AG04449 (cell line): ENCODE measurements at regions not wholly inside any gene's neighbourhood (a gene's known extent, or its start where the extent isn't known, plus 50 kb on each side); places are given as distances from the start of the nearest gene placed in this dataset.

ENCODE experiments used
- CTCF ChIA-PET: fragments of 350-600 bp; formaldehyde crosslinking; extraction: SDS; loops from one replicate; lab custom pipeline; 2021; ENCODE audit warnings: antibody characterized with exemption; lab: Yijun Ruan, JAX
- POLR2A ChIA-PET: fragments of 400-600, 350-600 bp; formaldehyde crosslinking; extraction: SDS; loops from one replicate; lab custom pipeline; 2020; ENCODE audit warnings: antibody characterized with exemption, inconsistent platforms; lab: Yijun Ruan, JAX
- DNase-seq: peaks from one replicate; pipeline ENCODE4 v3.0.0-alpha.2; 2010; ENCODE audit warnings: low read depth, low spot score
- H3K4me3 ChIP-seq: 2 replicates; pipeline ENCODE4 v1.5.1; 2011; ENCODE audit warnings: low read depth, mild to moderate bottlenecking, control low read depth, low read length
- CTCF ChIP-seq: IDR thresholded peaks from one replicate; pipeline ENCODE4 v1.5.1; 2011; ENCODE audit warnings: mild to moderate bottlenecking, moderate library complexity, low read length, control low read depth, inconsistent platforms; ENCODE audit not compliant: insufficient read depth; ENCODE audit errors: missing control alignments

DNA sequence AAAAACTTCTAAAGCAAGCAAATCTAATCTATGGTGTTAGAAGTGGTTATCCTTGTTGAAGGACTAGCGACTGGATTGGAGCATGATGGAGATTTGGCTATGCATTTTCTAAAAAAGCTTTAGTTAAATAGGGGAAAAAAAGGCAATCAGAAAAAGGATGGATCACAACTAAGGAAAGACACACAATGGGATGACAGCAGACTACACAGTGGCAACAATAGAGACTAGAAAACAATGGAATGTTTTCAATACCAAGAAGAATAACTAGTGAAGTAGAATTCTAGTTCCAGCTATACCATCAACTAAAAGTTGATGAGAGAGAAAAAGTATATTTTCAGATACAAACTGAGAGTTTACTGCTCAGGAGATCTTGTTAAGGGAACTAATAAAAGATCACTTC is 605.8 kb downstream of the PTPRU start:
- TF ChIP-seq CTCF = no peak
- CTCF ChIA-PET = no interaction called here
- DNase-seq = no peak

GRCh38 chr1:29839726-29840125 is 603.4 kb downstream of the PTPRU start:
- ChIA-PET POLR2A (no interaction called here), CTCF (interaction anchor here (2.8 kb wide), 1 partner anchor 9 kb away, joined by 9 read pairs; no protein-coding TSS in a partner anchor)
- DNase-seq = no peak
- TF ChIP-seq CTCF = no peak
- no peak overlapping the region for H3K4me3 ChIP-seq

More for the DNA sequence above, 605.8 kb downstream of the PTPRU start:
- no peak overlapping the region for H3K4me3 ChIP-seq
- POLR2A ChIA-PET = no interaction called here

- ChIA-PET CTCF (interaction anchor here (0.6 to 2.8 kb wide), 3 partner anchors 10 to 142 kb away, joined by 3 to 9 read pairs (median 4); no protein-coding TSS in a partner anchor), POLR2A (no interaction called here)
- H3K4me3 ChIP-seq = no peak overlapping the region
- TF ChIP-seq CTCF = no peak
- no peak for DNase-seq
These were observed 602.5 kb downstream of the PTPRU start for GRCh38 chr1:29838738-29839320.

- TF ChIP-seq CTCF = no peak
- POLR2A ChIA-PET = no interaction called here
- CTCF ChIA-PET = no interaction called here
- H3K4me3 ChIP-seq = no peak overlapping the region
- DNase-seq = no peak
These were observed 600.6 kb downstream of the PTPRU start for GRCh38 chr1:29836651-29837646.

DNA sequence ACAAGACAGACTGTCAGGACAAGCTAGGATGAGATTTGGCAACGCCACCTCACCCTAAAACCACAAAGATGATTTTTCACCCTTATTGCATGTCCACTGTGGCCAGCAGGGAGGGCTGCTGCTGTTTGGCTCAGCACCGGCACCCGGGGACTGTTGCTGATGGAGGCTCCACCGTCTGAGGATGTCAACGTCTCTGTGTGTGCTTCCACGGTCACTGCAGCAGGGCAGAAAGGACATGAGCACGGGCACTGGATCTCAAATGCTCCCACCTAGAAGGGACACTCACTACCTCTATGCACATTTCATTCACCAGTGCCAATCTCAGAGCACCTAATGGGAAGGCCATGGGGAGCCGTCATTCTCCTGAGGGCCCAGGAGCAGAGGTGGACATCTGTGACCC is 599.6 kb downstream of the PTPRU start:
- no peak for DNase-seq
- TF ChIP-seq CTCF = no peak
- ChIA-PET CTCF (interaction anchor here (1.0 to 1.3 kb wide), 2 partner anchors 10 to 13 kb away, joined by 3 to 4 read pairs; no protein-coding TSS in a partner anchor), POLR2A (no interaction called here)
- no peak overlapping the region for H3K4me3 ChIP-seq

GRCh38 chr1:29835406-29835805 is 599.1 kb downstream of the PTPRU start:
- no peak overlapping the region for H3K4me3 ChIP-seq
- TF ChIP-seq CTCF = no peak
- POLR2A ChIA-PET = no interaction called here
- DNase-seq = no peak
- CTCF ChIA-PET = interaction anchor here (1.0 to 1.3 kb wide), 2 partner anchors 10 to 13 kb away, joined by 3 to 4 read pairs; no protein-coding TSS in a partner anchor
